Gastrocnemius medialis (tissue), 4 donors: ENCODE measurements at regions not wholly inside any gene's neighbourhood (a gene's known extent, or its start where the extent isn't known, plus 50 kb on each side); places are given as distances from the start of the nearest gene placed in this dataset.

ENCODE experiments used
- ATAC-seq, 2 donors: fragments of 150-250 bp; one replicate each; pipeline ENCODE4 v1.9.1; 2016
- DNase-seq, 2 donors: peaks; one replicate each; pipeline ENCODE4 v3.0.0-alpha.2; 2019
- H3K27ac ChIP-seq, 4 donors: fragments of 200-600 bp; sonication (generic); 1 replicate in 1 of 4; 2 replicates in 3 of 4; pipeline ENCODE4 v1.5.1; 2016 to 2018; ENCODE audit warnings: mild to moderate bottlenecking in 2 of 4, moderate library complexity in 1 of 4
- H3K27me3 ChIP-seq, 3 donors: fragments of 200-600 bp; sonication (generic) in 2 of 3; 1 replicate in 1 of 3; 2 replicates in 2 of 3; pipeline versions ENCODE4 v1.5.1 to v1.6.0; 2016 to 2019; ENCODE audit warnings: mild to moderate bottlenecking in 1 of 3, moderate library complexity in 1 of 3
- H3K36me3 ChIP-seq, 2 donors: fragments of 200-600 bp; sonication (generic) in 1 of 2; one replicate each; pipeline ENCODE4 v1.5.1; 2017 to 2018
- H3K4me1 ChIP-seq, 2 donors: fragments of 200-600 bp; sonication (generic) in 1 of 2; one replicate each; pipeline ENCODE4 v1.5.1; 2016 to 2017; ENCODE audit warnings: mild to moderate bottlenecking in 2 of 2
- H3K4me3 ChIP-seq, 4 donors: fragments of 200-600 bp; sonication (generic) in 3 of 4; 1 replicate in 1 of 4; 2 replicates in 3 of 4; pipeline ENCODE4 v1.5.1; 2016 to 2019; ENCODE audit warnings: mild to moderate bottlenecking in 2 of 4
- H3K9me3 ChIP-seq, 3 donors: fragments of 200-600 bp; sonication (generic) in 2 of 3; 1 replicate in 1 of 3; 2 replicates in 2 of 3; pipeline ENCODE4 v1.5.1; 2016 to 2019
- POLR2A ChIP-seq, 2 donors: fragments of 450-650 bp; IDR thresholded peaks; one replicate each; pipeline ENCODE4 v1.6.1; 2017; ENCODE audit warnings: antibody characterized with exemption in 2 of 2, mild to moderate bottlenecking in 2 of 2, moderate library complexity in 2 of 2
- in situ Hi-C, 4 donors: fragments of 200-750 bp; cut with MboI; loops; one replicate each; pipeline versions ENCODE4 v1.15.0 to v1.8.0; 2017; ENCODE audit warnings: low sequenced_read_pairs in 4 of 4
- intact Hi-C: fragments of 100-400 bp; cut with DNase I; formaldehyde crosslinking; loops from one replicate; pipeline ENCODE4 v1.15.1; 2023; ENCODE audit warnings: low total_unique reads
- TF ChIP-seq, protein P1 (sequence below), 5 experiments: fragments of 450-650 bp in 3 of 5; fragments of 200-600 bp in 2 of 5; sonication (generic) in 2 of 5; IDR thresholded peaks in 4 of 5; conservative IDR thresholded peaks in 1 of 5; 1 replicate in 4 of 5; 2 replicates in 1 of 5; pipeline ENCODE4 v1.5.1; 2016 to 2019; ENCODE audit warnings: antibody characterized with exemption in 5 of 5, mild to moderate bottlenecking in 3 of 5, moderate library complexity in 3 of 5

DNA sequence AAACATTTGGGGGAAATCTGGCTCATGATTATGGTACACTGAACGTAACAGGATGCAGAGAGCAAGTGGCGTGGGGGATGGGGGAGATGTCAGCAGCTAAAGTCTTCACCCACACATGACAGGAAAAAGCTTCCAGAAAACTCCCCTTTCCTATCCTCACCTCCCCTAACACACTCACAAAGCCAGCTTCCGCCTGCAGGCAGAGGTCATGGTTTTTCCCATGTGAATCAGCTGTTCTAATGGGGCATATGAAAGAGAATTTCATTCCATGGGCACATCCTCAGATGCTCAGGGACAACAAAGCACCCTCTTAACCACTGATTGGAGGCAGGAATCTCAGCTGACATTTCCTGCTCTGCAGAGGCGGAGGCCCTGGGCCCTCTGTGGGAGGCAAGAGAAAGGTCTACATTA is 129.1 kb downstream of the TSN start:
- no peaks in the 10 kb centered on the region for H3K4me1 ChIP-seq
- intact Hi-C loops: no loop called here
- no peaks in the 10 kb centered on the region for H3K9me3 ChIP-seq
- DNase-seq (no peak), ATAC-seq (no peak)
- H3K36me3 ChIP-seq: no peaks in the 10 kb centered on the region
- H3K27me3 ChIP-seq: no peaks in the 10 kb centered on the region
- TF ChIP-seq, protein P1, sequence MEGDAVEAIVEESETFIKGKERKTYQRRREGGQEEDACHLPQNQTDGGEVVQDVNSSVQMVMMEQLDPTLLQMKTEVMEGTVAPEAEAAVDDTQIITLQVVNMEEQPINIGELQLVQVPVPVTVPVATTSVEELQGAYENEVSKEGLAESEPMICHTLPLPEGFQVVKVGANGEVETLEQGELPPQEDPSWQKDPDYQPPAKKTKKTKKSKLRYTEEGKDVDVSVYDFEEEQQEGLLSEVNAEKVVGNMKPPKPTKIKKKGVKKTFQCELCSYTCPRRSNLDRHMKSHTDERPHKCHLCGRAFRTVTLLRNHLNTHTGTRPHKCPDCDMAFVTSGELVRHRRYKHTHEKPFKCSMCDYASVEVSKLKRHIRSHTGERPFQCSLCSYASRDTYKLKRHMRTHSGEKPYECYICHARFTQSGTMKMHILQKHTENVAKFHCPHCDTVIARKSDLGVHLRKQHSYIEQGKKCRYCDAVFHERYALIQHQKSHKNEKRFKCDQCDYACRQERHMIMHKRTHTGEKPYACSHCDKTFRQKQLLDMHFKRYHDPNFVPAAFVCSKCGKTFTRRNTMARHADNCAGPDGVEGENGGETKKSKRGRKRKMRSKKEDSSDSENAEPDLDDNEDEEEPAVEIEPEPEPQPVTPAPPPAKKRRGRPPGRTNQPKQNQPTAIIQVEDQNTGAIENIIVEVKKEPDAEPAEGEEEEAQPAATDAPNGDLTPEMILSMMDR (IDR thresholded peaks at IDR 0.05 in 4 of 5, conservative IDR thresholded peaks at IDR 0.05 in 1 of 5): no peak
- TF ChIP-seq POLR2A (IDR thresholded peaks at IDR 0.05): no peak
- no peak overlapping the region for H3K27ac ChIP-seq
- in situ Hi-C loops: no loop called here
- H3K4me3 ChIP-seq: no peak overlapping the region

DNA sequence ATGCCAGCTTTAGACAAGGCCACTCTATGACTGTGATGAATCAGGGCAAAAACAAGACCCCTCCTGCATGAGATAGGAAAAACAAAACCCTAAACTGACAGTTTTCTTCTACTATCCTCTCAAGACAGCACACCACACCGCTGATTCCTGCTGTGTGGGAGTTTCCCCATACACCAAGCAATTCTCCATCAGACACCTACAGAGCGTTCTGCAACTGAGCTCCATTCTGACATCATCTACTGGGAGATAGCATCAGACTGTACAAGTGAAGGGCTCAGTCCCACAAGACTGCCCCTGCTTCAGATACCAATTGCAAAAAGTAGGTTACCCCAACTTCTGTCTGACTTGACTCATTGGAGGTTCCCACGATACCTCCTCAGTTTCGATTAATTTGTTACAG is 130.6 kb downstream of the TSN start:
- no peak for TF ChIP-seq POLR2A (IDR thresholded peaks at IDR 0.05)
- TF ChIP-seq, protein P1 (IDR thresholded peaks at IDR 0.05 in 4 of 5, conservative IDR thresholded peaks at IDR 0.05 in 1 of 5): no peak
- no peaks in the 10 kb centered on the region for H3K36me3 ChIP-seq
- ATAC-seq (no peak), DNase-seq (no peak)
- no peaks in the 10 kb centered on the region for H3K4me1 ChIP-seq
- in situ Hi-C loops: no loop called here
- no peaks in the 10 kb centered on the region for H3K9me3 ChIP-seq
- intact Hi-C loops: no loop called here
- H3K27ac ChIP-seq: no peak overlapping the region
- H3K27me3 ChIP-seq: no peaks in the 10 kb centered on the region
- H3K4me3 ChIP-seq: no peak overlapping the region

DNA sequence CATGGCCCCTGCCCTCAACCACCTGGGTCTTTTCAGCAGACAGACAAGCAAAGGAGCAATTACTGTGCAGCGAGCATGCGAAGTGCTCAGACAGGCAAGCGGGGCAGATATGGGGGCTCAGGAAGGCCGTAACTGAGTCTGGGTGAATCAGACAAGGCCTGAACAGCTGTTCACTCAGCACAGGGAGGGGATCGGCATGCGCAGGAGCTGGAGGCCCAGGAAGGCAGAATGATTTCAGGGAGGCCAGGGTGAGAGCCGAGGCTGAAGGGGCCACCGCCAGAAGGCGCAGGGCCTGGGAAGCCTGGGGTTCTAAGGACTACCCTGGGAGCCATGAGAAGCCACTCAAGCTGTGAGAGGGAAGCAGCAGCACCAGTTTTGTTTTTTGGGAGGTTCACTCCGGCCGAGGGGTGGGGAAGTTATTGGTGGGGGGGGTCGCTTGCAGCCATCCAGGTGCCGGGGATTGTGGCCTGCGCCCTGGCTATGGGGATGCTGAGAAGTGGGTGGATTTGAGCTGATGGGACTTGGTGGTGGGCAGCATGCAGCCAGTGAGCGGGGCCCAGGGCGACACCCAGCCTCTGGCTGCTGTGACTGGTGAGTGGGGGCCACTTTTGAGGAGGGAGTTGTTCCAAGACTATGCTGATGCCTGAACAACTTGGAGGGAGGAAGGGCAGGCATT is 132.2 kb downstream of the TSN start:
- Histone ChIP-seq H3K9me3 (no peaks in the 10 kb centered on the region), H3K27ac (no peak overlapping the region), H3K4me3 (no peak overlapping the region), H3K4me1 (no peaks in the 10 kb centered on the region), H3K27me3 (no peaks in the 10 kb centered on the region), H3K36me3 (no peaks in the 10 kb centered on the region)
- intact Hi-C loops: no loop called here
- ATAC-seq (no peak), DNase-seq (no peak)
- in situ Hi-C loops: no loop called here
- TF ChIP-seq, protein P1 (IDR thresholded peaks at IDR 0.05 in 4 of 5, conservative IDR thresholded peaks at IDR 0.05 in 1 of 5): no peak
- TF ChIP-seq POLR2A (IDR thresholded peaks at IDR 0.05): no peak

DNA sequence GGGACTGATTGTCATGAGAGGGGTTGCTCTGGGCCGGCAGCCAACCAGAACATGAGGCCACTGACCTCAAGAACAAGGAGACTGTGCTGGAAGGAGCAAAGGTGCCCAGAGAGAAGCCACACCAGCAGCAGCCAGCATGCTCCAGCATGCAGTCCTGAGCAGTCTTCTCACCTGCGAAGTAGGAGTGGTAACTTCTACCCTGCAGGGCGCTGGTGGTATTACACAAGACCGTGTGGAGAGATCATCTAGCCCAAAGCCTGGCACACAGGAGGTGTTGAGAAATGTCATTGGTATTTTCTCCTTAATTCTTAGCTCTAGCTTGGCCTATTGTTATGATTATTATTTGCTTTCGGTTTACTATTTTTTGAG is 132.7 kb downstream of the TSN start:
- Histone ChIP-seq H3K4me3 (no peak overlapping the region), H3K27me3 (no peaks in the 10 kb centered on the region), H3K36me3 (no peaks in the 10 kb centered on the region), H3K9me3 (no peaks in the 10 kb centered on the region), H3K4me1 (no peaks in the 10 kb centered on the region), H3K27ac (no peak overlapping the region)
- ATAC-seq (no peak), DNase-seq (no peak)
- intact Hi-C loops: no loop called here
- TF ChIP-seq, protein P1 (IDR thresholded peaks at IDR 0.05 in 4 of 5, conservative IDR thresholded peaks at IDR 0.05 in 1 of 5): no peak
- TF ChIP-seq POLR2A (IDR thresholded peaks at IDR 0.05): no peak
- in situ Hi-C loops: no loop called here

DNA sequence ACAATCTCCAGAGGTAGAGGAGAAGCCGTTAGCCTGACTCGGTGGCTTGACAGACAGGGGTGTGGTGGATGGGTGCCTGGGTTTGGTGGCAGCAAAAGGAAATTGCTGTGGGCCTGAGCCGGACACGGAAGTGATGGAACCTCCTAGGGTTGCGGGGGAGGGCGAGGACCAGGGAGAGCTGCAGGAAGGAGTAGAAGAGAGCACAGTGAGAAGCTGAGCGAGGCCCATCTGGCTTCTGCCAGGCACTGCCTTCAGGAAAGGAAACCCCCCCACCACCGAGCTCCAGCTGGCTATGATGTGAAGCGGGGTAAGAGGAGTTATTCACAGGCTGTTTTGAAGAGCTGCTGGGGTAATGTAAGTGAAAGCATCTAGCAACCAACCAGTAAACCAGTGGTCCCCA is 134.6 kb downstream of the TSN start:
- Histone ChIP-seq H3K27ac (no peak overlapping the region), H3K36me3 (no peaks in the 10 kb centered on the region), H3K9me3 (no peaks in the 10 kb centered on the region), H3K4me1 (no peaks in the 10 kb centered on the region), H3K4me3 (no peak overlapping the region), H3K27me3 (no peaks in the 10 kb centered on the region)
- ATAC-seq (no peak), DNase-seq (no peak)
- intact Hi-C loops (no loop called here), in situ Hi-C loops (no loop called here)
- TF ChIP-seq POLR2A (IDR thresholded peaks at IDR 0.05): no peak
- TF ChIP-seq, protein P1 (IDR thresholded peaks at IDR 0.05 in 4 of 5, conservative IDR thresholded peaks at IDR 0.05 in 1 of 5): no peak
